ENCODE measurements at regions not wholly inside any gene's neighbourhood (a gene's known extent, or its start where the extent isn't known, plus 50 kb on each side); places are given as distances from the start of the nearest gene placed in this dataset.

- TF ChIP-seq EZH2 (IDR thresholded peaks at IDR 0.05; ENCODE audit: low read length, missing control alignments) (no peak), CTCF (conservative IDR thresholded peaks at IDR 0.05 in 1 of 2, IDR thresholded peaks at IDR 0.05 in 1 of 2; ENCODE audit: low read depth in 1 of 2, low read length in 2 of 2) (no peak)
Observed at GRCh38 chr18:76589866-76590265, 94.8 kb upstream of the ZNF516 start.

Measured in fibroblast of lung (primary cell).